Panc1 (cell line): ENCODE measurements at regions not wholly inside any gene's neighbourhood (a gene's known extent, or its start where the extent isn't known, plus 50 kb on each side); places are given as distances from the start of the nearest gene placed in this dataset.

Source experiments
- ATAC-seq: fragments of 200-7000 bp; cut with Tn5 transposase; 2 replicates; pipeline ENCODE4 v1.9.1; 2020; ENCODE audit warnings: mild to moderate bottlenecking, moderate library complexity
- BruUV-seq: library from RNA; stranded (reverse); fragments of 400-500 nt; replicated peaks from 2 replicates; lab custom pipeline; 2021; lab: Mats Ljungman, UMichigan
- CTCF ChIA-PET: fragments of 300-600 bp; sonication (Branson Sonifier 250); formaldehyde crosslinking; loops from one replicate; lab custom pipeline; 2022; ENCODE audit warnings: antibody characterized with exemption; lab: Charles Lee
- POLR2A ChIA-PET: fragments of 300-600 bp; sonication (Branson Sonifier 250); formaldehyde crosslinking; loops from one replicate; lab custom pipeline; 2022; ENCODE audit warnings: antibody characterized with exemption; lab: Charles Lee
- DNase-seq: peaks from one replicate; pipeline ENCODE4 v3.0.0-alpha.2; 2010; ENCODE audit warnings: low read depth, low spot score
- H3K27ac ChIP-seq: 2 replicates; pipeline ENCODE4 v1.5.1; 2011; ENCODE audit warnings: mild to moderate bottlenecking, low read length, inconsistent platforms
- H3K27me3 ChIP-seq: fragments of 200-500 bp; sonication (Bioruptor generic); 2 replicates; pipeline ENCODE4 v1.6.0; 2014; ENCODE audit warnings: low read length, inconsistent platforms; ENCODE audit not compliant: control insufficient read depth, insufficient read depth
- H3K36me3 ChIP-seq: fragments of 200-500 bp; sonication (Bioruptor generic); 2 replicates; pipeline ENCODE4 v1.5.1; 2014; ENCODE audit warnings: inconsistent platforms, mild to moderate bottlenecking, low read length, moderate library complexity; ENCODE audit not compliant: control insufficient read depth, insufficient read depth
- H3K4me1 ChIP-seq: 2 replicates; pipeline ENCODE4 v1.5.1; 2011; ENCODE audit warnings: inconsistent platforms, mild to moderate bottlenecking, low read length, moderate library complexity; ENCODE audit not compliant: control insufficient read depth, insufficient read depth
- H3K4me3 ChIP-seq, 2 experiments: 2 replicates each; pipeline ENCODE4 v1.5.1; 2011 to 2012; ENCODE audit warnings: low read depth in 2 of 2, low read length in 2 of 2, mild to moderate bottlenecking in 2 of 2, inconsistent platforms in 1 of 2, moderate library complexity in 1 of 2
- H3K9me3 ChIP-seq: fragments of 200-500 bp; sonication (Bioruptor generic); 2 replicates; pipeline ENCODE4 v1.5.1; 2014; ENCODE audit warnings: low read depth, mild to moderate bottlenecking, inconsistent platforms, low read length, moderate library complexity; ENCODE audit not compliant: control insufficient read depth, insufficient read depth
- CTCF ChIP-seq: fragments of 450-650 bp; IDR thresholded peaks from 2 replicates; pipeline ENCODE4 v1.5.1; 2017; ENCODE audit warnings: mild to moderate bottlenecking
- POLR2AphosphoS5 ChIP-seq: IDR thresholded peaks from 2 replicates; pipeline ENCODE4 v1.6.1; 2012; ENCODE audit warnings: mild to moderate bottlenecking, low read depth, low read length, moderate library complexity
- REST ChIP-seq, 2 experiments: IDR thresholded peaks; 2 replicates each; pipeline ENCODE4 v1.6.1; 2011 to 2012; ENCODE audit warnings: low read depth in 2 of 2, control low read depth in 1 of 2, low read length in 1 of 2, mild to moderate bottlenecking in 1 of 2, moderate library complexity in 1 of 2; ENCODE audit not compliant: insufficient read depth in 1 of 2
- SIN3A ChIP-seq: IDR thresholded peaks from 2 replicates; pipeline ENCODE4 v1.6.1; 2012; ENCODE audit warnings: low read depth, mild to moderate bottlenecking, low read length, moderate library complexity, borderline replicate concordance; ENCODE audit not compliant: insufficient read depth
- TCF7L2 ChIP-seq: IDR thresholded peaks from 2 replicates; pipeline ENCODE4 v1.6.1; 2011; ENCODE audit warnings: mild to moderate bottlenecking, low read depth, low read length, inconsistent platforms
- in situ Hi-C: cut with HindIII; loops from 2 replicates; pipeline ENCODE4 v1.10.0; 2016; ENCODE audit warnings: low sequenced_read_pairs, low pct_unique_long_range_greater_than_20kb
- intact Hi-C: fragments of 100-400 bp; cut with micrococcal nuclease; formaldehyde crosslinking; loops from one replicate; pipeline ENCODE4 v1.10.0; 2022; ENCODE audit not compliant: unreplicated experiment

DNA sequence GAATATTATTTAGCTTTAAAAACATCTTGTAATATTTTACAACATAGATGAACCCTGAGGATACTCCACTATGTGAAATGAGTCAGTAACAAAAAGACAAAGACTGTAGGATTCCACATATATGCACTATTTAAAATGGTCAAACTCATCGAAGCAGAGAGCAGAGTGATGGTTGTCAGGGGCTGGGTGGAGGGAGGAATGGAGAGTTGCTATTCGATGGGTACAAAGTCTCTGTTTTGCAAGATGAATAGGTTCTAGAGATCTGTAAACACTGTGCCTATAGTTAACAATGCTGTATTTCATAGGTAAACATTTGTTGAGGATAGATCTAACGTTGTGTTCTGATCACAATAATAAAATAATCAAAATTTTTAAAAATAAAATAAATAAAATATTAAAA lies 1675.9 kb upstream of the CELF4 start:
- no peak for DNase-seq
- no peak for TF ChIP-seq REST (IDR thresholded peaks at IDR 0.05; ENCODE audit: insufficient read depth in 1 of 2, low read depth in 2 of 2, low read length in 1 of 2)
- TF ChIP-seq POLR2AphosphoS5, result no peak
- intact Hi-C loops, result no loop called here
- no TSS peak for BruUV-seq
- CTCF ChIA-PET, result no interaction called here
- no peaks in the 10 kb centered on the region for H3K27me3 ChIP-seq
- H3K4me1 ChIP-seq, result no peaks in the 10 kb centered on the region
- no peaks in the 10 kb centered on the region for H3K36me3 ChIP-seq
- ATAC-seq, result no peak
- no peaks in the 10 kb centered on the region for H3K9me3 ChIP-seq
- POLR2A ChIA-PET, result no interaction called here
- no peak overlapping the region for H3K27ac ChIP-seq
- in situ Hi-C loops, result no loop called here
- H3K4me3 ChIP-seq, result no peak overlapping the region

- TF ChIP-seq POLR2AphosphoS5 (no peak), TCF7L2 (no peak), SIN3A (no peak), CTCF (no peak), REST (IDR thresholded peaks at IDR 0.05; ENCODE audit: insufficient read depth in 1 of 2, low read depth in 2 of 2, low read length in 1 of 2) (no peak)
- H3K27ac ChIP-seq, result no peak overlapping the region
- BruUV-seq, result no TSS peak
- H3K4me1 ChIP-seq, result no peaks in the 10 kb centered on the region
- no peaks in the 10 kb centered on the region for H3K9me3 ChIP-seq
- in situ Hi-C loops, result no loop called here
- intact Hi-C loops, result no loop called here
- H3K27me3 ChIP-seq, result no peaks in the 10 kb centered on the region
- H3K36me3 ChIP-seq, result no peaks in the 10 kb centered on the region
- CTCF ChIA-PET, result no interaction called here
- no peak for ATAC-seq
- no peak for DNase-seq
- no peak overlapping the region for H3K4me3 ChIP-seq
- POLR2A ChIA-PET, result no interaction called here
These were observed 1673.5 kb upstream of the CELF4 start for GRCh38 chr18:39238981-39239660.
